ENCODE measurements at regions not wholly inside any gene's neighbourhood (a gene's known extent, or its start where the extent isn't known, plus 50 kb on each side); places are given as distances from the start of the nearest gene placed in this dataset.

DNA sequence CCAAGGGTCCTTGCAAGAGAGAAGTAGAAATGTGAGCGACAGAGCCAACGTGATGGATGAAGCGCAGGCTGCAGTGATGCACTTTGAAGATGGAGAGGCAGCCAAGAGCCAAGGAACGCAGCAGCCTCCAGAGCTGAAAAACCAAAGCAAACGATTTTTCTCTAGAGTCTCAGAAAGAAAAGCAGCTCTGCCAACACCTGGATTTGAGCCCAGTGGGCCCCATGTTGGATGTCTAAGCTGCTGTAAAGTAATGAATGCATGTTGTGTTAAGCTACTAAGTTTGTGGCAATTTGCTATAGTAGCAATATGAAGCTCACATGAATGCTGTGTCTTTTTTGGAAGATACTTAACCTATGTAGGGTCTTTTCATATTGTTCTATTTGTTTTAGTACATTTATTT is 894.3 kb downstream of the EFNB2 start:
- Histone ChIP-seq H3K4ac (replicated peaks; ENCODE audit: insufficient read length, low read depth, low read length) (no peak overlapping the region), H3K9me3 (ENCODE audit: insufficient read depth in 2 of 2, low read depth in 1 of 2, low read length in 1 of 2) (no peaks in the 10 kb centered on the region), H4K8ac (ENCODE audit: extremely low read depth, insufficient read depth, low read length) (no peak overlapping the region), H3K4me3 (ENCODE audit: extremely low read depth in 1 of 4, insufficient read depth in 2 of 4, low read depth in 3 of 4, low read length in 4 of 4) (no peak overlapping the region), H3K23ac (ENCODE audit: insufficient read length) (no peak overlapping the region), H4K20me1 (replicated peaks in 1 of 2; ENCODE audit: control insufficient read depth in 1 of 2, insufficient read depth in 2 of 2, low read length in 2 of 2) (no peaks in the 10 kb centered on the region), H3K79me1 (ENCODE audit: low read depth, low read length) (no peaks in the 10 kb centered on the region), H2BK15ac (ENCODE audit: low read length) (no peak overlapping the region), H3K4me1 (replicated peaks in 1 of 4; ENCODE audit: control insufficient read depth in 3 of 4, insufficient read depth in 4 of 4, low read length in 3 of 4) (no peaks in the 10 kb centered on the region), H3K23me2 (ENCODE audit: low read depth, low read length) (no peaks in the 10 kb centered on the region), H2BK120ac (replicated peaks; ENCODE audit: low read depth, low read length) (no peak overlapping the region), H3K36me3 (ENCODE audit: control insufficient read depth in 2 of 4, insufficient read depth in 4 of 4, low read length in 3 of 4) (no peaks in the 10 kb centered on the region), H3K9ac (replicated peaks in 1 of 4; ENCODE audit: extremely low read depth in 1 of 4, low read depth in 3 of 4, low read length in 3 of 4) (no peak overlapping the region), H2AFZ (ENCODE audit: low read length) (no peak overlapping the region), H4K5ac (ENCODE audit: insufficient read length, low read depth, low read length) (no peak overlapping the region), H3K4me2 (ENCODE audit: insufficient read depth in 1 of 2, low read depth in 2 of 2, low read length in 2 of 2) (no peak overlapping the region), H3K27me3 (replicated peaks in 1 of 4; ENCODE audit: control insufficient read depth in 3 of 4, extremely low read depth in 1 of 4, insufficient read depth in 3 of 4, low read length in 3 of 4) (no peaks in the 10 kb centered on the region), H3K56ac (replicated peaks; ENCODE audit: insufficient read length, low read depth, low read length) (no peak overlapping the region), H2BK12ac (ENCODE audit: low read depth, low read length) (no peak overlapping the region), H3K18ac (ENCODE audit: extremely low read depth, low read length) (no peak overlapping the region), H2BK20ac (ENCODE audit: low read length) (no peak overlapping the region), H2BK5ac (ENCODE audit: low read depth, low read length) (no peak overlapping the region), H2AK5ac (ENCODE audit: low read depth, low read length) (no peak overlapping the region), H4K91ac (replicated peaks; ENCODE audit: insufficient read length, low read length) (no peak overlapping the region), H3K79me2 (ENCODE audit: control insufficient read depth in 1 of 2, insufficient read depth in 2 of 2, low read length in 2 of 2) (no peaks in the 10 kb centered on the region), H3K27ac (ENCODE audit: low read depth, low read length) (no peak overlapping the region), H3K14ac (ENCODE audit: insufficient read length) (no peak overlapping the region)
- CTCF ChIA-PET (ENCODE audit: partially characterized antibody) = interaction anchor here (0.7 kb wide), 1 partner anchor 1363 kb away, joined by 3 read pairs; no protein-coding TSS in a partner anchor
- TF ChIP-seq BCL11A (IDR thresholded peaks at IDR 0.05; ENCODE audit: low read depth in 2 of 2, low read length in 2 of 2) = no peak
- TF ChIP-seq TCF12 (IDR thresholded peaks at IDR 0.05; ENCODE audit: low read depth, low read length) = no peak
- TF ChIP-seq SIX5 (IDR thresholded peaks at IDR 0.05; ENCODE audit: low read depth, low read length) = no peak
- no peak for TF ChIP-seq NANOG (IDR thresholded peaks at IDR 0.05; ENCODE audit: insufficient read depth, low read depth, low read length, poor library complexity, severe bottlenecking)
- TF ChIP-seq, protein P1, sequence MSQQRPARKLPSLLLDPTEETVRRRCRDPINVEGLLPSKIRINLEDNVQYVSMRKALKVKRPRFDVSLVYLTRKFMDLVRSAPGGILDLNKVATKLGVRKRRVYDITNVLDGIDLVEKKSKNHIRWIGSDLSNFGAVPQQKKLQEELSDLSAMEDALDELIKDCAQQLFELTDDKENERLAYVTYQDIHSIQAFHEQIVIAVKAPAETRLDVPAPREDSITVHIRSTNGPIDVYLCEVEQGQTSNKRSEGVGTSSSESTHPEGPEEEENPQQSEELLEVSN (IDR thresholded peaks at IDR 0.05) = no peak
- TF ChIP-seq, protein P2, sequence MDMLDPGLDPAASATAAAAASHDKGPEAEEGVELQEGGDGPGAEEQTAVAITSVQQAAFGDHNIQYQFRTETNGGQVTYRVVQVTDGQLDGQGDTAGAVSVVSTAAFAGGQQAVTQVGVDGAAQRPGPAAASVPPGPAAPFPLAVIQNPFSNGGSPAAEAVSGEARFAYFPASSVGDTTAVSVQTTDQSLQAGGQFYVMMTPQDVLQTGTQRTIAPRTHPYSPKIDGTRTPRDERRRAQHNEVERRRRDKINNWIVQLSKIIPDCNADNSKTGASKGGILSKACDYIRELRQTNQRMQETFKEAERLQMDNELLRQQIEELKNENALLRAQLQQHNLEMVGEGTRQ (IDR thresholded peaks at IDR 0.05; ENCODE audit: low read length) = no peak
- TF ChIP-seq SIN3A (conservative IDR thresholded peaks at IDR 0.05 in 1 of 2, IDR thresholded peaks at IDR 0.05 in 1 of 2; ENCODE audit: low read depth in 1 of 2, low read length in 2 of 2) = no peak
- no peak for TF ChIP-seq RAD21 (IDR thresholded peaks at IDR 0.05 in 1 of 2, conservative IDR thresholded peaks at IDR 0.05 in 1 of 2; ENCODE audit: low read depth in 2 of 2, low read length in 2 of 2)
- TF ChIP-seq GABPA (IDR thresholded peaks at IDR 0.05; ENCODE audit: borderline replicate concordance, insufficient read depth, low read length) = no peak
- no peak for TF ChIP-seq CTBP2 (IDR thresholded peaks at IDR 0.05; ENCODE audit: borderline replicate concordance, insufficient read depth, insufficient read length, low read length)
- 83% methylated on average over 5 of the region's 5 CpGs; no CpG with 5 or more reads in 1 of the 2 experiments for WGBS, 2 experiments (ENCODE audit: extremely low coverage in 1 of 2, insufficient coverage in 1 of 2, insufficient read length in 1 of 2, insufficient replicate concordance in 2 of 2, low coverage in 1 of 2, low lambda C conversion rate in 2 of 2, missing lambda C conversion rate in 1 of 2)
- POLR2A ChIA-PET (ENCODE audit: partially characterized antibody) = no interaction called here
- DNase-seq (ENCODE audit: low read depth in 1 of 2, low spot score in 2 of 2) (no peak), FAIRE-seq (no peak)
